ENCODE measurements at regions not wholly inside any gene's neighbourhood (a gene's known extent, or its start where the extent isn't known, plus 50 kb on each side); places are given as distances from the start of the nearest gene placed in this dataset.

DNA sequence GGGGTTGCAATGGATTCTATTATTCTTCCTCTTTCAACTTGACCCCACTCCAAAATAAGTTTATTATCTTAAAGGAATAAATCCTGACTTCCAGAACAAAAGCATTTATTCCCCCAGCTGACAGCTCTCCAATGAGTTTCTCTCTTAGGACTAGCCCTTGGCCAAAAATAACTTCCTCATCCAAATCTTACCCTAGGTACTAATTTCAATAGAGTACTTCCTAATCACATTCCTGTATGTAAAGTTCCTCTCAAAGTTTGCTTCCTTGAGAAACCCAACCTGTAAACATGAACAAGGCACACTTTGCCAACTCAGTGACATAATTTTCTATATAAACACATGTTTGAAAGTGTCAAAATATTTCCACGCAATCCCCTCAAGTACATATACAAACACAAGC lies 671.2 kb upstream of the GALNTL6 start:
- no peak for DNase-seq

DNA sequence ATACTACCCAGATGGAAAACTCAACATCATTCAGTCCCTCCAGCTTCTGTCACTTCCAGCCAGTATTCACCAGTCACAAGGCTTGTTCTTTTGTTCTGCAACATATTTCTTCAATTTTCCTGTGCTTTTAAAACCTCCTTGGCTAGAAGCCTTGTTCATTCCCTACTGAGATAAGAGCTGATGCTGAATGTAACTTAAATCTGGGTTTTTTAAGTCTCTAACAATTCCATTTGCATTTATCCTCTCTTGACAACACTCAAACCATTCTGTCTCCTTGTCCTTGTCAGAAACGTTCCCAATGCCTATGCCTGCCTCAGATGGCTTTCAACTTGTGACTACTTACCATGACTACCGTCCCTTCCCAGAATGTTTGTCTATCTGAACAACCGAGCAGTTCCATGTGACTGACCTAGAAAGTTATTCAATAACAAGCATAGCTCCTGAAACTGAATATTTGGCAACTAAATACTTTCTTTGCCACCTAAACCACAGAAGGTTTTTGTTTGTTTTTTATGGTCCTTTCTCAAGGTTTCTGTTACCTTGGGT lies 682.9 kb upstream of the GALNTL6 start:
- no peak for DNase-seq

DNA sequence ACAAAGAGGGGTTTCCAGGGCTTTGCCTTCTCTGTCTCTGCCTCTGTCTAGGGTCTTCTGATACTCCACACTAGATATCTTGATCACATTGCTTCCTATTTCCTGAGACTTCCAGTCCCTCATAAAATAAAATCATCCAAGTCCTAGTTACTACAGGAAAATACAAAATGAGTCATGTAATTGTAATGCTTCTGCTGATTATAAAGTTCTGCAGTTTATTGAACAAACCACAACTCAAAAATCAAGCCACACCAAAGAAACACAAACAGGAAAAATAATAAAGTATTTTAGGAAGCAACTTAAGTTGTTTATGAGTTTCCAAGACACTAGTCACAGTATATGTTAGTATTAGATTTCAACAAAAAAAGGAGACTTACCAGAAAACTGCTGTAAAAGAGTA lies 695.1 kb upstream of the GALNTL6 start:
- DNase-seq: no peak

DNA sequence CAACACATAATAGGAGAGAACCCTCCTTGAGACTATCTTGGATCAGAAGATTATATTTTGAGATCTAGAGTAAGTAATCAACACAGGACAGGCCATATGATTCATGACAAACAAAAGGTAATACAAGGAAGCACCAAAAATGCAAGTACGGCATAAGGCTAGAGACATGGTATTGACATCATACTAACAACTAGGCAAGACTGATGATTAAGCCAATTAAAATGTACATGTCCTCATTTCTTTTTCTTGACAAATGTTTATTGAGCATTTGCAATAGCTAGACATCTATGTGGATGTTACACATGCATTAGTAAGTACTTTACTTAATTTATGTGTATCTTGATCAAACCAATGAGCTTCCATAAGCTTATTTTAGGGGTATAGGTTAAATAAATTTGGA lies 695.7 kb upstream of the GALNTL6 start:
- no peak for DNase-seq

DNA sequence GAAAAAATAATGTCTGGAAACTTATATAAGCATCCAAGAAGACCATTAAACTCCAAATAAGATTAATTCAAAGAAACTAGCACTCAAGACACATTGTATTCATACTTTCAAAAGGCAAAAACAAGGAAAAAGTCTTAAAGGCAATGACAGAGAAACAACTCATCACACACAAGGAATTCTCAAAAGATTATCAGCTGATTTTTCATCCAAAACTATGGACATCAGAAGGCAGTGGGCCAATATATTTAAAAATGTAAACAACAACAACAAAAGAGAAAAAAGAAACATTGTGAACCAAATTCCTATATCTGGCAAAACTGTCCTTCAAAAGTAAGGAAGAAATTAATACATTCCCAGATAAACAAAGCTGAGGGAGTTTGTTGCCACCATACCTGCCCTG lies 711.4 kb upstream of the GALNTL6 start:
- DNase-seq: no peak

DNA sequence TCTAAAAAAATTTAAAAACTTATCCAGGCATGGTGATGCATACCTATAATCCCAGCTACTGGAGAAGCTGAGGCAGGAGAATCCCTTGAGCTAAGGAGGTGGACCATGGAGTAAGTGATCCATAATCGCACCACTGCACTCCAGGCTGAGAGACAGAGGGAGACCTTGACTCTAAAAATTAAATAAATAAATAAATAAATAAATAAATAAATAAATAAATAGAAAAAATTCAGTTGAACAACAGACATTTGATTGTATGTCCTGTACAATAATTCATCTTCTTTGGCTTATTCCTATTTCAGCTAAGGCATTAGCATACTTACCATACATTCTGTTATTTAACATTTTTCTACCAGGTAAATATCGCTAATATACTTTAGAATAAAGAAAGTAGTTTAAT lies 726.1 kb upstream of the GALNTL6 start:
- DNase-seq: no peak

DNA sequence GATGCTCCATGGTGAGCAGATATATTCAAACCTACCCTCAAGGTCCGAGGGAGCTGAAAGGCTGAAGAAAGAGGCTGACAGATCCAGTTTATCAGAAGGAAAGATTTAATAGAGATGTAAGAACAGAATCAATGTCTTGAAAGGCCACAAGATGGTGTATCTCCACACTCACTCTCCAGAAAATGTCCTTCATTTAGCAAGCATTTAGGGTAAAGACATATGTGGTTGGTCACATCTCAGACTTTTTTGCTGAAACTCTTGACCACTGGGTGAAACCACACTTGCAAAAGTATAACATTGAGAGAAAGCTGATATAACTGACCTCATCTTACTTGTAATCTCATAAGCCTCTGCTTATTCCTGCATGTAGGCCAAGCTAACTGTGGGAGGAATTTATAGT lies 745.8 kb upstream of the GALNTL6 start:
- DNase-seq: no peak

DNA sequence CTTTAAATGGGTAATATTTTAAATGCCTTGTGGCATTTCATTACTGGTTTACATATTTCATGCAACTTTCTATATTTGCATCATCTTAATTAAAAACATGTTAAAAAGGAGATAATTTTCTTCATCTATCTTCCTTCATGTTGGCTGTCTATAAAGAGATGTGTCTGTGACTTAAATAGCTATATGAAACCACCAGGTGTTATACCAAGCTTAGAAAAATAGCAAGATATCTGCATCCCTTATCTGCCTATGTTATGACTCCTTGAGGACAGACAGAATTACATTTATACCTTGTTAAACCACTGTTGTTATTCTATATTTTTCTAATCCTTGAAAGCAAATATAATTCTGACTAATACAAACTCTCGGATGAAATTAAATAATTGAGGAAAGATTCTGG lies 763.8 kb upstream of the GALNTL6 start:
- DNase-seq: no peak

DNA sequence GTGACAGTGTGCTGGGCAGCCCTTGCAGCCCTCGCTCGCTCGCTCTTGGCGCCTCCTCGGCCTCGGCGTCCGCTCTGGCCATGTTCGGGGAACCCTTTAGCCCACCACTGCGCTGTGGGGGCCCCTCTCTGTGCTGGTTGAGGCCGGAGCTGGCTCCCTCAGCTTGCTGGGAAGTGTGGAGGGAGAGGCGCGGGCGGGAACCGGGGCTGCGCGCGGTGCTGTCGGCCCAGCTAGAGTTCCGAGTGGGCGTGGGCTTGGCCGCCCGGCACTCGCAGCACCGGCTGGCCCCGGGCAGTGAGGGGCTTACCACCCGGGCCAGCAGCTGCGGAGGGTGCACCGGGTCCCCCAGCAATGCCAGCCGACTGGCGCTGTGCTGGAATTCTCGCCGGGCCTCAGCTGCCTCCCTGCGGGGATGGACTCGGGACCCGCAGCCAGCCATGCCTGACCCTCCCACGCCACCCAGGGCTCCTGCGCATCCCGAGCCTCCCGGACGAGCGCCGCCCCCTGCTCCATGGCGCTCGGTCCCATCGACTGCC lies 770.1 kb upstream of the GALNTL6 start:
- no peak for DNase-seq

DNA sequence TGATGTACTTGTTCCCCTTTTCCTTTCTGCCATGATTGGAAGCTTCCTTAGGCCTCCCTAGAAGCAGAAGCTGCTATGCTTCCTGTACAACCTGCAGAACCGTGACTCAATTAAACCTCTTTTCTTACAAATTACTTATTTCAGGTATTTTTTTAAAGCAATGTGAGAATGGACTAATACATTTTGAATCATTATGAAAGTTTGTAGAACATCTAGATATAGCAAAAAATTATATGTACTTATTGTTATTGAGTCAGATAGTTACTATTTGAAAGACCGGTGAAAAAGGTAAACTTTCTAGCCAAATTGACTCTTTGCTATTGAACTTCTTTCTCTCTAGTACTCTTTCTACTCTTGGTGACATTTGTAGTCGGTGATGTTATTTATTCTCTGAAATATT lies 777.3 kb upstream of the GALNTL6 start:
- DNase-seq: no peak

DNA sequence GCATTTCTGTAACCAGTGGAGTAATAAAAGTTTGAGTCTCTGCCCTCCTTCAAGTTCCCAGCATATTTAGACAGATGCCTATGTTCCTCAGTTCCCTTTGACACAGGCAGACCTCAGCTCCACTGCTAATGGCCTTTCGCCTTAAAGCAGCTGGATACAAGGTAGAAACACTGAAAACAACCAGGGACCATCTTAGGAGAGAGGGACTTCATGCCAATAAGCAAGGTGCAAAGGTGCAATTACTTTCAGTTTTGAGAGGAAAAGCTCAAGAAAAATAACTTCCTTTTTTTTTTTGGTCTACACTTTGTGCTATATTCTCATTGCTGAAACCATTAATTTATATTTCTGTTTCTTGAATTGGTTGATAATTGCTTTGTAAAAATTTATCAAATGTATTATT lies 781.9 kb upstream of the GALNTL6 start:
- DNase-seq: no peak

DNA sequence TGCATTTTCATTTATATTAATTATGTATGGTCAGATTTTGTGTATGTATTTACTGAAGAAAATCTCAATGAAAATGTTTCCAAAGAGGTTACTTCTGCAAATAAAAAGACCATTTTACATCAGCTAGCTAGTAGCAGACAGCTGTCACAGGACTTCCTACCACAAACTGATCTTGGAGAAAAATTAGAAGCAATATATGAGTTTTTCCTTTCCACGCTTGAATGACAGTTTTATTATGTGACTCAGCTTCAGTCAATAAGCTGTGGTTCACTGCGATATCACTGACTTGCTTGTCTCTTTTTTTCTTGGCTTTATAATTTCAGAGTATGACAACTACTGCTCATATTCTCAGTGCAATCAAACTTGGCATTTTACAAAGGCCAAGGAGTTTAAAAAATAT lies 787.4 kb upstream of the GALNTL6 start:
- DNase-seq: no peak

DNA sequence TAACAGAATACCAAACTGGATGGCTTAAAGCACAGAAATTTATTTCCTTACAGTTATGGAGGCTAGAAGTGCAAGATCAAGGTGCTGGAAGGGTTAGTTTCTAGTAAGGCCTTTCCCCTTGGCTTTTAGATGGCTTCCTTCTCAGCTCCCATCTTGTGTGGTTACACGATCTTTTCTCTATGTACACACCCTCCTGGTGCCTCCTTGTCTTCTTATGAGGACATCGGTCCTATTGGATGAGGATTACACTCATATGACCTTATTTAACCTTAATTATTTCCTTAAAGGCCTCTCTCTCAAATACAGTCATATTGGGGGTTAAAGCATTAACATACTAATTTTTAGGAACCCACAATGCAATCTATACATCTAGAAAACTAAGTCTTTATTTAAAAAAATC lies 787.9 kb upstream of the GALNTL6 start:
- no peak for DNase-seq

DNA sequence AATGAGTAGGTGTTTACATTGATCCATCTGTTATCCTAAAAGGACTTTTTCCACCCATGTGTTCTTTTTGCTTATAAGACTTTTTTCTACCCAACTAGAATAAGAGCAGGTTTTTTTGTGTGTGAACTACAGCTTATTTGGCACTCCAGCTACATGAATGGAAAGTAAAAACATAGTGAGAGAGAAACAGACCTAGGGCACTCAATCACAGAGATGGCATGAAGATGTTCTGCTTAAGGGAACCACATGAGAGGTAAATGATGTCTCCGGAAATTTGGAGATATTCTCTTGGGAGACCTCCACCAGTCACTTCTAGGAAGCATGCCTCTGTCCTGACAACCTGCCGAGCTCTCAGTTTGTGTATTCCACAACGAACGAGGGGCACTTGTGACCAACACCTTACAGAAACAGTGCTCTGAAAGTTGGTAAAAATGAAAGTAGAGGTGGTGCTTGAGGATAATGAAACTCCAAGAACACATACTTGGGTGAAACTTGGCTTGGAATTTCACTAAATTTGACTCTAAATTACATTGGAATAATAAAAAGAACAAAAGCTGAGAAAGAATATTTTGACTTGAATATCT lies 788.4 kb upstream of the GALNTL6 start:
- DNase-seq: no peak

DNA sequence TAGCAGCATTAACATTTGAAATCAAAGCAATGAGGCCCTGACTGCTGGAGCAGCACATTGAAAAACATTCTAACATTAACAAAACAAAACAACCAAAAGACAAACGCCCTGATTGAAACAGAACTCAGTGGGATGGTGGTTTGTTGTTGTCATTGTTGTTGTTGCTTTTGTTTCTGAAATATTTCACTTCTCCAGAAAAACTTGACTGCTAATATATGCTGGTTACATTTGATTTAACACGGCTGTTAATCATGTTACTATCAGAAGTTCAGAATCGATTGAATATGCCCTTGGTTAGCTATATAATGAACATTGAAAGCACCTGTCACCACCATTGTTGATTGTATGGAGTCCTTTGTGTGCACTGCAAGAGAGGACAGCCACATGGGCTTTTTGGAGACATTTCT lies 790.4 kb upstream of the GALNTL6 start:
- DNase-seq: no peak

DNA sequence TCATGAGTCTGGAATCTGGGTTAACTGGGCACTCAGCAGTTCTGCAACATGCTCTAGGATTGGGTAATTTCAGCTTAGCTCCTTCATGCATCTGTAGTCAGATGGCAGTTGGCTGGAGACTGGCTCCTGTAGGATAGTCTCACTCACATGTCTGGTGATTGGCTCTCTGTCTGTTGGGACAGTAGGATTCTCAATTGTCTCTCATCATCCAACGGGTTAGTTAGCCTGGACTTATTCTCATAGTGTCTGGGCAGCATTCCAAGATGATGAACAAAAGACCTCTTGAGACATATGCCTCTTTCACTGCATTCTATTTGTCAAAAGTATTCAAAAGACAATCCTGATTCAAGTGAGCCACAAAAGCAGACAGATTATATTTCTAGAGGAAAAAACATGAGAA lies 795.6 kb upstream of the GALNTL6 start:
- DNase-seq: no peak

DNA sequence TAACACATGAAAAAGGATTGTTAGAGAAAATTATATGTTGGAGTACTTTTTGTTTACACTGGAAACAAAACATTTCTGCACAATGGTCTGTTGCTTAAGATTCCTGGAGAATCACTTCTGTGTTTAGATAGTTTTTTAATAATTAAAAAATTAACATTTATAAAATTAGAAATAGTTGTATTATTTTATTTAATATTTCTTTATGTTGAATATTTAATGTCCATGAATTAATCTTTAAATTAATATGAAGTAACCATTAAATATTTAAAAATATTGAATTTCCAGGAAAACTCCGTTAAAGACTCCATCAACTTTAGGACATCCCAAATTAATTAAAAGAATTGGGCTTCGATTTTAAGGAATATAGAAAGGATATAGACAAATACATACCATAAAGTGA lies 797.1 kb upstream of the GALNTL6 start:
- no peak for DNase-seq

DNA sequence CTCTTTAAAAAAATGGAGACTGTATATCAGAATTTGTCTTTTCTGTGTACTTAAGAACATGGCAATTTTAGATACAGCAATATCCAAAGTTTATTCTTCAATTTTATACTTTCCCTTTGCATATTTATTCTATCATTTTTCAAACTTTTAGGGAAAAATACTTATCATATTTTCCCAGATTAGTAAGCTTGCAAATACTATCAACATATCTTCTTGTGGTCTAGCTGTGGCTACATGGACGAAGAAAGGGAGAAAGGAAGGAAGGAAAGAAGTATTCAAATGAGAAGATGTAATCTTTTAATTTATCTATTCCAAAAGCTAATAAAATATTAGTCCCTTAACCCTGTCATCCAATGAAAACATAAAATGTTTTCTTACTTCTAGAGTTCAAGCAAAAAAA lies 797.8 kb upstream of the GALNTL6 start:
- no peak for DNase-seq

DNA sequence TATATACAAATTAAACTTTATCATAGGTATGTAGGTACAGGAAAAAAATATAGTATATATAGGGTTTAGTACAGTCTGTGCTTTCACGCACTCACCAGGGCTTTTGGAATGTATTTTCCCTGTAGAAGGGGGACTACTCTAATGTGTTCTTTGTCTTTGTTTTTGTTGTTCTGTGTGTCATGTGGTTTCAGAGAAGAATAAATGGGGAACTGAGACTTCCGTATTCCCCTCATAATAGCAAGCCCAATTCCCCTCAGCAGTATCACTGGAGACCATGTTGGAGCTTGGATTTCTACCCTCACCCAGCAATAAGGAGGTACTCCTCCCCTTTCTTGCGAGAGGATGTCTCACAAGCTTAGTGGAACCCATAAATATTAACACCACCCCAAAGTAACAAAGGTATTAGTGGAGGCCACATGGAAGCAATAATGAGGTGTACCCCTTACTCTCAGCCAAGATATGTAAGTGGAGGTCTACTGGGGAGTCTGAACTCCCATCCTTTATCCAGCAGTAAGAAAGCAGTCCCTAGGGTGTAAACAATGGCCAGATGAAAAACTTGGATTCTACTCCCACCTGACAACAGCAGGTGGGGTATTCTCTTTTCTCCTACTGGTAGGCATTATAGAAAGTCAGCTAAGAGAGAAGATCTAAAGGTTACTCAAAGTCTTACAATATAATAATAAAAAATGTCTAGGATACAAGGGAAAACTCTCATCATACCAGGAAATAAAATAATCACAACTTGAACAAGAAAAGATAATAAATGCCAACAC lies 805.4 kb upstream of the GALNTL6 start:
- DNase-seq: no peak

DNA sequence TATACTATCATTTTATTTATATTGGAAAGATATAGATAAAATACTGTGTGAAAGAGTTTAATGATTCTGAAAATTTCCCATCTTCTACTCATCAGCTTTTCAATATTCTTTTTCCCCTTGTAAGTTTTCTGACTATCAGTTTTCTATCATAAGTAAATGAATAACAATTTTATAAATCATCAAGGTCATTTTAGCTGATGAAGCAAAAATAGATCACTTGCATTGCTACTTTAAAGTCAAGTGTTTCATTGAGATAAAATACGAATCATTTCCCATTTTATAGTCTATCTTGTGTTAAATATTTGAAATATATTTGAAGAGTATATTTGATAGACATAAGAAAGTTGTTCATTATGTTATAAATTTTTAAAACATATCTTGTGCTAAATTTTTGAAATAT lies 811.0 kb upstream of the GALNTL6 start:
- no peak for DNase-seq

DNA sequence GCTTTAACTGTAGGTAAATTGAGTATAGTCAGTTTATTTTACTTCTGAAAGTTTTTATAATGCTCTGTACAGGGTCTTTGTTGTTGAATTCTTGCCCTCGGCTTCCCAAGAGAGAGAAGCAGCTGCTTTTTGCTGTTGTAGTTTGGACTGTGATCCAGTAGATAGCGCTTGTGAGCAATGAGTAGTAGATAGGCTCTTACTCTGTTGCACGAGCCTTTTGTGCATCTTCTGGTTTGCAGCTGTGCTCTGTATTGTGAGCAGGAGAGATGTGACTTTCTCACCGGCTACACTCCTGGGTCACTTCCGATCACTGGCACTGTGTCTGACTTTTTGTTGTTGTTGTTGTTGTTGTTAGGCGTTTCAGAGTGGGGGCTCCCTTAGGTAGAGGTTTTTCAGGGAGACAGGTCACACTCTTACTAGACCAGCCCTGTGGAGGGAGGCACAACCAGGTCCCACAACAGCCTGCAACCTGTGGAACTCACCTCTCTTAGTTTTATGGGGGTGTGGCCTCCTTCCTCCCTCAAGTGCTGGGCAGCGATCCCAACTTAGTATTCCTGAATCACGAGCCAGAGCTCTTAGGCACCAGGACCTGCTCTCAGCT lies 822.1 kb upstream of the GALNTL6 start:
- no peak for DNase-seq

DNA sequence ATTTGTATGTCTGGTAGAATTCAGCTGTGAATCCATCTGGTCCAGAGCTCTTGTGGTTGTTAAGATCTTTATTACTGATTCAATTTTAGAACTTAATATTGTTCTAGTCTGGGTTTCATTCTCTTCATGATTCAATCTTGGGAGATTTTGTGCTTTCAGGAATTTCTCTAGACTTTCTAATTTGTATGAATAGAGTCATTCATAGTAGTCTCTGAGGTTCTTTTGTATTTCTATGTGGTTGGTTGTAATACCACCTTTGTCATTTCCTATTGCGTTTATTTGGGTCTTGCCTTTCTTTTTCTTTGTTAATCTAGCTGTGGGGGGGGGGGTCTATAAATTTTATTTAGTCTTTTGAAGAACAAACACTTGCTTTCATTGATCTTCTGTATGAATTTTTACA lies 824.8 kb upstream of the GALNTL6 start:
- DNase-seq: no peak

DNA sequence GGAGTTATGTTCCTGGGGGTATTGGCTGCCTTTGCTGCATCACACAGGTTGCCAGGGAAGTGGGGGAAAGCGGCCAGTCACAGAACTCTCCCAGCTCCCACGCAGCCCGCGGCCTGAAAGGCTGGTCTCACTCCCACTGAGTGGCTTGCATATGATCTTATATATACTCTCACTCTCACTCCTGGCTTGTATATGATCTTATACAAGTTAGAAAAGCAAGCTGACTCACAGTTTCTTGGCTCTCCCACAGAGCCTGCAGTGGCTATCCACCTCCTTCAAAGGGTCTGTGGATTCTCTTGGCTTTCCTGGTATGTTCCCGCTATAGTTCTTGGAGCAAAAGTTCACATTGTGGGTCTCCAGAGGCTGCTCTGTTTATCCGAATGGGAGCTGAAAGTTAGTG lies 833.5 kb upstream of the GALNTL6 start:
- no peak for DNase-seq

DNA sequence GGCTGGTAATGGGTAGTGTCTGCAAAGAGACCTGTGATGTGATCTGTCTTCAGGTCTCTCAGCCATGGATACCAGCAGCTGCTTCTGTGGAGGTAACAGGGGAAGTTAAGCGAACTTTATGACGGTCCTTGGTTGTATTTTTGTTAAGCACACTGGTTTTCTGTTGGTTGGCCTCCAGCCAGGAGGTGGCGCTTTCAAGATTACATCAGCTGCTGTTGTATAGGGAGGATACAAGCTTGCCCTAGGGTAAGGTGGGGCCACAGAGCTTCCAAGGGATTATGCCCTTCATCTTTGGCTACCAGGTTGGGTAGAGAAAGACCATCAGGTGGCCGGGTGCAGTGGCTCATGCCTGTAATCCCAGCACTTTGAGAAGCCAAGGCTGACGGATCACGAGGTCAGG lies 834.2 kb upstream of the GALNTL6 start:
- DNase-seq: no peak
